ENCODE measurements at regions not wholly inside any gene's neighbourhood (a gene's known extent, or its start where the extent isn't known, plus 50 kb on each side); places are given as distances from the start of the nearest gene placed in this dataset.
"Not testable (repeated sequence)": the region's sequence is repeated elsewhere in the genome, so short reads cannot be mapped to it uniquely, and the experiment has no call there.

- Histone ChIP-seq H3K79me2 (ENCODE audit: control insufficient read depth, insufficient read depth, low read length) (no peaks in the 10 kb centered on the region), H3K36me3 (ENCODE audit: control insufficient read depth, insufficient read depth, low read length) (no peaks in the 10 kb centered on the region), H3K4me3 (replicated peaks in 1 of 4; ENCODE audit: control extremely low read depth in 1 of 4, insufficient read depth in 1 of 4, low read depth in 3 of 4, low read length in 4 of 4) (no peak overlapping the region), H3K9me3 (ENCODE audit: control insufficient read depth, insufficient read depth, low read depth, low read length) (no peaks in the 10 kb centered on the region), H3K27ac (ENCODE audit: insufficient read depth, low read length) (no peak overlapping the region), H3K27me3 (ENCODE audit: control insufficient read depth, insufficient read depth, low read length) (no peaks in the 10 kb centered on the region), H4K20me1 (ENCODE audit: control insufficient read depth, extremely low read depth, insufficient read depth, low read length) (no peaks in the 10 kb centered on the region), H3K4me2 (ENCODE audit: extremely low read depth, insufficient read depth, low read length) (no peak overlapping the region), H3K4me1 (ENCODE audit: control insufficient read depth, extremely low read depth, insufficient read depth, low read length) (no peaks in the 10 kb centered on the region), H2AFZ (ENCODE audit: low read length) (no peak overlapping the region), H3K9ac (ENCODE audit: insufficient read depth, low read length) (no peak overlapping the region)
- TF ChIP-seq, protein P1, sequence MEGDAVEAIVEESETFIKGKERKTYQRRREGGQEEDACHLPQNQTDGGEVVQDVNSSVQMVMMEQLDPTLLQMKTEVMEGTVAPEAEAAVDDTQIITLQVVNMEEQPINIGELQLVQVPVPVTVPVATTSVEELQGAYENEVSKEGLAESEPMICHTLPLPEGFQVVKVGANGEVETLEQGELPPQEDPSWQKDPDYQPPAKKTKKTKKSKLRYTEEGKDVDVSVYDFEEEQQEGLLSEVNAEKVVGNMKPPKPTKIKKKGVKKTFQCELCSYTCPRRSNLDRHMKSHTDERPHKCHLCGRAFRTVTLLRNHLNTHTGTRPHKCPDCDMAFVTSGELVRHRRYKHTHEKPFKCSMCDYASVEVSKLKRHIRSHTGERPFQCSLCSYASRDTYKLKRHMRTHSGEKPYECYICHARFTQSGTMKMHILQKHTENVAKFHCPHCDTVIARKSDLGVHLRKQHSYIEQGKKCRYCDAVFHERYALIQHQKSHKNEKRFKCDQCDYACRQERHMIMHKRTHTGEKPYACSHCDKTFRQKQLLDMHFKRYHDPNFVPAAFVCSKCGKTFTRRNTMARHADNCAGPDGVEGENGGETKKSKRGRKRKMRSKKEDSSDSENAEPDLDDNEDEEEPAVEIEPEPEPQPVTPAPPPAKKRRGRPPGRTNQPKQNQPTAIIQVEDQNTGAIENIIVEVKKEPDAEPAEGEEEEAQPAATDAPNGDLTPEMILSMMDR (conservative IDR thresholded peaks at IDR 0.05 in 1 of 2, IDR thresholded peaks at IDR 0.05 in 1 of 2; ENCODE audit: low read depth in 1 of 2, low read length in 2 of 2): no peak
- TF ChIP-seq EZH2 (IDR thresholded peaks at IDR 0.05; ENCODE audit: low read length, missing control alignments): no peak
- no peak for DNase-seq (ENCODE audit: low read depth in 2 of 2)
Measured at GRCh38 chr18:30792051-30792450, 250.5 kb downstream of the DSC3 start.

GRCh38 chr18:30788411-30788991 is 254.0 kb downstream of the DSC3 start:
- DNase-seq (ENCODE audit: low read depth in 2 of 2); H3K36me3 ChIP-seq (ENCODE audit: control insufficient read depth, insufficient read depth, low read length); H3K27me3 ChIP-seq (ENCODE audit: control insufficient read depth, insufficient read depth, low read length); H3K79me2 ChIP-seq (ENCODE audit: control insufficient read depth, insufficient read depth, low read length); H4K20me1 ChIP-seq (ENCODE audit: control insufficient read depth, extremely low read depth, insufficient read depth, low read length); H3K27ac ChIP-seq (ENCODE audit: insufficient read depth, low read length); H3K4me1 ChIP-seq (ENCODE audit: control insufficient read depth, extremely low read depth, insufficient read depth, low read length); H3K9me3 ChIP-seq (ENCODE audit: control insufficient read depth, insufficient read depth, low read depth, low read length); H2AFZ ChIP-seq (ENCODE audit: low read length); H3K4me2 ChIP-seq (ENCODE audit: extremely low read depth, insufficient read depth, low read length); H3K9ac ChIP-seq (ENCODE audit: insufficient read depth, low read length); H3K4me3 ChIP-seq (replicated peaks in 1 of 4; ENCODE audit: control extremely low read depth in 1 of 4, insufficient read depth in 1 of 4, low read depth in 3 of 4, low read length in 4 of 4): not testable (repeated sequence)

- Histone ChIP-seq H3K27ac (ENCODE audit: insufficient read depth, low read length) (no peak overlapping the region), H3K36me3 (ENCODE audit: control insufficient read depth, insufficient read depth, low read length) (no peaks in the 10 kb centered on the region), H4K20me1 (ENCODE audit: control insufficient read depth, extremely low read depth, insufficient read depth, low read length) (no peaks in the 10 kb centered on the region), H3K27me3 (ENCODE audit: control insufficient read depth, insufficient read depth, low read length) (no peaks in the 10 kb centered on the region), H2AFZ (ENCODE audit: low read length) (no peak overlapping the region), H3K9me3 (ENCODE audit: control insufficient read depth, insufficient read depth, low read depth, low read length) (no peaks in the 10 kb centered on the region), H3K9ac (ENCODE audit: insufficient read depth, low read length) (no peak overlapping the region), H3K4me1 (ENCODE audit: control insufficient read depth, extremely low read depth, insufficient read depth, low read length) (no peaks in the 10 kb centered on the region), H3K79me2 (ENCODE audit: control insufficient read depth, insufficient read depth, low read length) (no peaks in the 10 kb centered on the region), H3K4me2 (ENCODE audit: extremely low read depth, insufficient read depth, low read length) (no peak overlapping the region), H3K4me3 (replicated peaks in 1 of 4; ENCODE audit: control extremely low read depth in 1 of 4, insufficient read depth in 1 of 4, low read depth in 3 of 4, low read length in 4 of 4) (no peak overlapping the region)
- no peak for DNase-seq (ENCODE audit: low read depth in 2 of 2)
- TF ChIP-seq, protein P1 (conservative IDR thresholded peaks at IDR 0.05 in 1 of 2, IDR thresholded peaks at IDR 0.05 in 1 of 2; ENCODE audit: low read depth in 1 of 2, low read length in 2 of 2): no peak
- TF ChIP-seq EZH2 (IDR thresholded peaks at IDR 0.05; ENCODE audit: low read length, missing control alignments): no peak
Measured at GRCh38 chr18:30787410-30787809, 255.1 kb downstream of the DSC3 start.

Measured in fibroblast of lung (primary cell).